SIG-M5 treated with dmso at 0.1 percent for 504 hours (cell line): ENCODE measurements at regions not wholly inside any gene's neighbourhood (a gene's known extent, or its start where the extent isn't known, plus 50 kb on each side); places are given as distances from the start of the nearest gene placed in this dataset.

Experiments used
- DNase-seq: peaks from one replicate; lab custom pipeline; 2025; ENCODE audit not compliant: unreplicated experiment; lab: John Stamatoyannopoulos, UW

DNA sequence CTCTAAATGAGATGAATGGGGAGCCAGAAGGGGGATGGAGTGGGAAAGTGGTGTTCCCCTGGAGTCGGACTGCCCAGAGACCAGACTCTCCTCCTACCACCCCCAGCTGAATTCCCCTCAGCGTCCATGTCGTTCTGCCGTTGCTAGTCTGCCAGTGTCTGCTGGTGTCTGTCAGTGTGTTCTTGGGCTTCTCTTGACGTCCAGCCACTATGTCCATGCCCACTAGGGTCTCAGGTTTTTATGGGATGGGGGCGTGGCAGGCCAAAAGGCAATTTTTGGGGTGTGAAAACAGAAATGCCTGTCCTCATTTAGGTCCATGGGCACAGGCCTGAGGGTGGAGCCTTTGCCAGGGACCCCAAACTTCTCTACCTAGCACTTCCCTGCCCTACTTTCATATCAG lies 589.6 kb downstream of the IGSF11 start:
- DNase-seq = no peak

DNA sequence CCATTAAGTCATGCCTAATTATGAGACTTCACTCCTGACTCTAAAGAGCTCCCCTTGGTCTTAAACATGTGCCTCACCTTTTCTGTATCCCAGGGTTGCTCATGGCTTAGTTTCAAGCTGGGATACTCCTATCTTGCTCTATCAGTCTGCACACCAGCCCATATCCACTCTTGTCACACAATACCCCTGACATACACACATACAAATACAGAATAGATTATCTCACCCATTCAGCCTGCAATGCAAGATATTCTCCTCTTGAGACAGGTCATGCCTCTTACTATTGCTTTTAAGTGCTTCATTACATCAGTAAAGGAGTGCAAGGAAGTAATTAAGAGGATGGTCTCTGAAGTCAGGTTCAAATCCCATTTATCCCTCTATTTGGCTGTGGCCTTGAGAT lies 587.3 kb downstream of the IGSF11 start:
- DNase-seq = no peak

DNA sequence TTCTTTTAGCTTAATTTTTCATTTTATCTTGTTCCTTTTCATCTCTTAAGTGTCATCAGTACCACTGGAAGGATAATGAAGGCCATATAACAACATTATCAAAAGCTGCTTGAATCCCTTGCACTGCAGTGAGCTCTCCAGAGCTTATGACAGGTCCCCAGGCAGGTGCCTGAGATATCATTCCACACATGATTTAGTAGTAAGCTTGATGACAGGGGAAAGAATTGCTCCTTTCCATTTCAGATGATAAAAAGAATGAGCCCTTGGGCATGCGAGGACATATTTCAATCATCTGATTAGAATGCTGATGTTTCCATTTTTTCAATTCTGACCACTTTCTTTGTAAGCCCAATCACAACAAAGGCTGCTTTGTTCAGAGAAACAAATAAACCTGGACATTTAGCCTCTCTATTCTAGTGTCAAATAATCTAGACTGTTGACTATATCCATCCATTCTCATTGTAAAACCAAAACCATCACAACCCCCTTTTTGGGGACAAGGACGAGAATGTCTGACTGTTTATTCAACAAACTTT lies 567.8 kb downstream of the IGSF11 start:
- DNase-seq = no peak

DNA sequence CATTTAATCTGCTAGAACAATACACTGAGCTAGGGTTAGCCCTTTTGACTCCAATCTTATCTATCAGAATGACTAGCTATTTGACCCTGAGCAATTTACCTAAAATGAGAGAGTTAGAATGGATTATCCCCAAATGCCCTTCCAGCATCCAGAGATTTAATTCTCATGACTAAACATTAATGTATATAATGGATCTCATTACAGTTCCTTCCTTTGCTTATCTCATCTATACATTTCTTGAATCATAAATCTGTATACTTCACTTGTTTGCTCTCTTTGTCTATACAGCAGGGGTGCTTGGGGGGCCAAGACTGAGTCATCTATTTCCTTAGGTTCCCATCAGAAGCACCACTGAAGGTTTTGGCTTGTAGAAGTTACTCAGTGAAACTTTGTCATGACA lies 565.8 kb downstream of the IGSF11 start:
- no peak for DNase-seq

DNA sequence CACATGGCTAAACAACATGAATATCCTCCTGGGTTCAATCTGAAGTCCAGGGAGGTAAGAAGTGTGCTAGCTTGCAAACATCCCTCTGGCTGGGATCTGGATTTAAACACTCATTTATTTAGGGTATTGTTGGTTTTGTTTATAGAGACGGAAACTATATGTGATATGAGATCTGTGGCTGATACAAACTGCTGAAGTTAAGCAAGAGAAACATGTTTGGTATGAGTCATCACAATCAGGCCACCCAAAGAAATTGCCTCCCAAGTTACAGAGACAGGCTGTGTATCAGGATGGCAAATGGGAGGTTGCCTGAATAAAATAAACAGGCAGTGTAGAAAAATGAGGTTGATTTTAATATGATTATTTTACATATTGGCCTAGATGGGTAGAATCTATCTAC lies 562.1 kb downstream of the IGSF11 start:
- no peak for DNase-seq

DNA sequence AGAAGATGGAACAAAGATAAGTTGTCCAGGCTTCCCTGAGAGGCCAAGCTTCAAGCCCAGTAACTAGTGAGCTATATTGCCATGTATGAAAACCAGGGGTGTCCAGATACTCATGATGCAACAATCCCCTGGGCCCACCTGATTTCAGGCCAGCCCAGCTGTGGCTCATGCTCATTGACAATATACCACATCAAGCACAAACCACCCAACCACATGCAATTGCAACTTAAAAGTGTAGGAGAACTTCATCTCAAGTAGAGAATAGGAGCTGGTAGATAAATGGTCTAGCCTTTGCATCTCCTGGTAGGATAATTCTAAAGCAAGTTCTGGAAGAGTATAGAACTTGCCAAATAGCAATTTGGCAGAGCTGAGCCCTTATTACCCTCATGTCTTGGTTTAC lies 561.3 kb downstream of the IGSF11 start:
- DNase-seq = no peak

DNA sequence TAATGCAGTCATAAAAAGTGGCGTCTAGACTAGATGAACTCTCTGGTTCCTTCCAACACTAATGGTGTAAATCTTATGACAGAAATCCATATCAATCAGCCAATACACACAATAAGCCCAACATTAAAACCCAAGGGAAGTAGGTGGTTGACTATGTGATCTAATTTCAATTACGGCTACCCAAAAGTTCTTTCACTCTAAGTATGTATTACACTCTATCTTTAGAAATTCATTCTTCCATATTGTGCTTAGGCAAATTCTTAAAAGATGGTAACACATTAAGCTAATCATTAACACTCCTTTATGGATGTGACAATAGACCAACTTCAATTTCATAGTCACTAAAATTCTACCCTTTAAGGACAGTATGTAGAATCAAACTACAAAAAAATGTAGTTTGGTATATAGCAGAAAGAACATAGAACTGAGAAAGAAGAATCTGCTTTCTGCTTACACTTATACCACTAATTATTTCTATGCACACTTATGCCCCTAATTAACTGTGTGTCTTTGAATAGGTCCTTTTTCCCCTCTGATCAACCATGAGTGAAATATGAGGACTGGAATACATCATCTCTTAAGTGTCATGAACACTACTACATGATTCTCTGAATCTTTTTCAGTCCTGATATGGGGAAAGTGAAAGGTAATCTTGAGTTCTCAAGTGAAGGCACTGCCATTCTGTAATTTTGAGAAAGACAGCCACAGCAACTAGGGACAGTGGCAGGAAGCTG lies 557.6 kb downstream of the IGSF11 start:
- no peak for DNase-seq

DNA sequence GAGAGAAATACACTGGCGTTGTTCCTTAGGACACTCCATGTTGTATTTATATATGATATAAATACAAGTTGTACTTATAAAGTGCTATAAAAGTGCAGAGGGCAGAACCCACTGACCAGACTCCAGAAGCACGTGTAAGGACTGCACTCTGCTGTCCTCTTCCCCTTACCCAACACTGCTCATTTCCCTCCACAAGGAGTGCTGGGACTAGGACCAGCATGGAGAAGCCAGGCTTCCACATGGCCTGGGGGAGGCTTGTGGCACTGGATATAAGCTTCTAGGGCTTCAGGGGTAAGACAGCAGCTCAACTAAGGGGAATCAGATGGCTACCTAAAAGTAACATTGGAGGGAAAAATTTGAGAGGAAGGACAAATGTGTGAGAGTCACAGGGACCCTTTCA lies 556.9 kb downstream of the IGSF11 start:
- DNase-seq = no peak

DNA sequence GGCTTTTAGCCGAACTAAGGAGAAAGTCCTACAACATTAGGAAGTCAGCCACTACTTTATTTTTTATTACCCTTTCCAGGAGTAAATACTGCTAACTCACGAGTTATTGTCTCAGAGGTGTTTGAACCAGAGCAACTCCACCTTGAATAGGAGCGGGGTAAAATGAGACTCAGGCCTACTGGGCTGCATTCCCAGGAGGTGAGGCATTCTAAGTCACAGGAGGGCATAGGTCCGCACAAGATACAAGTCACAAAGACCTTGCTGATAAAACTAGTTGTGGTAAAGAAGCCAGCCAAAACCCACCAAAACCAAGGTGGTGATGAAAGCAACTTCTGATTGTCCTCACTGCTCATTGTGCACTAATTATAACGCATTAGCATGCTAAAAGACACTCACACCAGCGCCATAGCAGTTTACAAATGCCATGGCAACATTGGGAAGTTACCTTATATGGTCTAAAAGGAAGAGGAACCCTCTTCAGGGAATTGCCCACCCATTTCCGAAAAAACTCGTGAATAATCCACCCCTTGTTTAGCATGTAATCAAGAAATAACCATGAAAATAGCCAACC lies 555.9 kb downstream of the IGSF11 start:
- DNase-seq = no peak

DNA sequence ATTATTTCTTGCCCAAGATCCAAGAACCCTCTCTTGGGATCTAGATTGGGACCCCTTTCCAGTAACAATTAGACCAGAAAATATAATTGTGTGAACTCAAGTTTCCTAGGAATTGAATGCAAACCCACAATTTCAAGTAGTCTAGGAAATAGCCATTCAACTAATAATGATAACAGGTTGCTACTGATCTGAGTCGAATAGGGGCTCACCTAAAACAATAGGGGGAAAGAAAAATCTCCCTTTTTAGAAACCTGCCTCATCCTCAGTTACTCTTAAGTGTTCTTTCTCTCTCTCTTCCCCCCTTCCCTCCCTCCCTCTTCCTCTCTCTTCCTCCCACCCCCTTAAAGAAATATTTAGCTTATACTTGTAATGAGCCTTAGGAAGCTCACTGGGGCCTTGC lies 555.3 kb downstream of the IGSF11 start:
- no peak for DNase-seq

DNA sequence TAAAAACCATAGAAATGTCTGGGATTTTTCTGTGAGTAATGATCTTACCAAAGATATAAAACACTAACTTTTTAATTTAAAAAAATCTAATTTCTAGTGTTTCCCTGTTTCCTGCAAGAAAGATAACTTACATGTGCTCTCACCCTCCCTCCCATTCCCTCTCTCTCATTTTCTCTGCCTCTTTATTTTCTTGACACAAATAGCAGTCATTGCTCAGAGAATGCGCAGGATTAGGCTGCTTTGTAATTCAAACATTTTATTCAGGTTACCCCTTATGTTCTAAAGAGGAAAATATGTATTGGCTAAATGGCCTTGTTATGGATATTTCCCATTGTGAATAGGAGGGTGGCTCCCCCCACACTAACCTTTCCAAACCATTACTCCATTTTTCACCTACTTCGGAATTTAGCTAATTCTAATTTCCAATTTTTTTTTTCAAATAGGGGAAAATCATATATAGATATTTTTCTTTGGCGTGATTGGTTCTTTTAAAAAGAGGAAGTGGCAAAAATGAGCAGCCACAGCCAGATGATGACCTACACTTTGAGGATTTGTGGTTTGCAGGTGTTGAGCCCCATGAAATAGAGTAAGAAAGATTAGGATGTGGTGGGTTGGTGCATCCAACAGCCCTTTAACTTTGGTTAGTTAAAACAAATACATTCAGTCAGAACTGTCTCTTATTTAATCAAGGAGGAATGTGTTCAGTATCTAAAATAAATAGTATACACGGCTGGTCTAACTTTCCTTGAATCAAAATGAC lies 554.4 kb downstream of the IGSF11 start:
- no peak for DNase-seq

DNA sequence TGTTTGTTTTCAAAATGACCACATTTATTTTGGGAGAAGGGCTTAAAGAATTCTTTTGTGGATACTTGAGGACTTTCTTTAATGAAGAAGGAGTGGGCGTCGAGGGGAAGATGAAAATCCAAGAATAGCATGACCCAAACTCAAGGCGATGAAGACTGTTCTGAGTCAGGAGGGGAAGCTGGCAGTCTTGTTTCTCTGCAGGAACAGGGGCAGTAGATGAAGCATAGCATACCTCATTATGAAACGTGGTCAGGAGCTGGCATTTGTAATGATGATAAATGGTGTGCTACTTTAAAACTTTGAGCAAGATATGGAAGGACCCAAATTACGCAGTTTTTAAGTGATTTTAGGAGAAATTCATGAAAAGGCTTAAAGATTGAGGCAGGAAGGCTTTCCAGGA lies 549.0 kb downstream of the IGSF11 start:
- DNase-seq = no peak

DNA sequence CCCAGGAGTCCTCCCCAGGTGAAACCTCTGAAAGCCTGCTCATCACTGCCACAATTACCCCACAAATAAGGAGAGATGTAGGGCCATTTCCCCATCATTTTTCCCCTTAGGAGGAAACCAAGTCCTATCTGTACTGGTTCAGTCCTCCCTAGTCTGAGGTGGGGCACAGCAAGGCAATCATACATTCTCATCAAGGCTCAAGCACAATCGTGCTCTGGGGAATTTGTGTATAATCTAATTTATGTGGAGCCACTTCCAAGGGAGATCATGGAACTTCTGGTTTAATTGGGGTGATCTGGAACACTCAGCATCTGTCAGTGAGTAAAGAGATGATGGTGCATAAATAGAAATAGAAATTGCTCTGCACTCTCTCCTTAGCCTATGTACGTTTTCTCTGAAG lies 546.9 kb downstream of the IGSF11 start:
- DNase-seq = no peak

DNA sequence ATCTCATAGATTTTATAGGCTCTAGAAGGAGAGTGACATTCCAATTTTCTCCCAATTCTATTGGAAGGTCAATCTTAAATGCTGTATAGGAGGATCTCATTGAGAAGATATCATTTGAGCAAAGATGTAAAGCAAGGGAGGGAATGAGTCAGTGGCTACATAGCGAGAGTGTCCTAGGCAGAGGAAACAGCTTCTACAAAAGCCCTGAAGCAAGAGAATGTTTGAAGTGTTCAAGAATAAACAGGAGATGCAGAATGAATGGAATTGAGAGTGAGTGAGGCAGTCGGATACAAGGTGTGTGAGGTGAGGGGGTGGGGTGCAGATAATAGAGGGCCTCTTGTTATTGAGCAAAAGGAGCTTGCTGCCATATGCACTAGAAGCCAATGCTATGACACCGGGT lies 545.9 kb downstream of the IGSF11 start:
- no peak for DNase-seq

DNA sequence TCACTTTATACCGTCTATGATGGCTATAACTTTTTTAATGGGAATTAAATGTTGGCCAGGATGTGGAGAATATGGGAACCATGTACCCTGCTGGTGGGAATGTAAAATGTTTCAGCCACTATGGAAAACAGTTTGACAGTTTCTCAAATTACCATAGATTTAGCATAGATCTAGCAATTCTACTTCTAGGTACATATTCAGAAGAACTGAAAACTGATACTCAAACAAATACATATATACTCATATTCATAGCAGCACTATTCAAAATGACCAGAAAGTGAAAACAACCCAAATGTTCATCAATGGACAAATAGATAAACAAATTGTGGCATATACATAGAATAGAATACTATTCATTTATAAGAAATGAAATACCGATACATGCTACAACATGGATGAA lies 539.4 kb downstream of the IGSF11 start:
- no peak for DNase-seq

DNA sequence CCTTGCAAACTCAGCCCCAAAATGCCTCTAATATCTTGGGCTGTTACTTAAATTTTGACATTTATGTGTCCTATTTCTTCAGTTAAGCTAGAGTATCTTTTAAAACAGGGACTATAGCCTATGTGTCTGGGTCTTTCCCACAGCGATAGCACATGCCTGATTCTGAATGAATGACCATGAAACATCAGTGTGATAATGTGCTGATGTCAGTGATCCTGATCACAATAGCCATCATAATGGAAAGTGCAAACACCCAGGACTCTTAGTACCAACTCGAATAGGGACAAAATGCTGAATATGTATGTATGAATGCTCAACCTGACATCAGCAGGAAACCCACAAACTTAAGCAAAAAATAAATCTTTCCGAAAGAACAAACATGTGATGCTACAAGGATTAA lies 537.4 kb downstream of the IGSF11 start:
- no peak for DNase-seq

DNA sequence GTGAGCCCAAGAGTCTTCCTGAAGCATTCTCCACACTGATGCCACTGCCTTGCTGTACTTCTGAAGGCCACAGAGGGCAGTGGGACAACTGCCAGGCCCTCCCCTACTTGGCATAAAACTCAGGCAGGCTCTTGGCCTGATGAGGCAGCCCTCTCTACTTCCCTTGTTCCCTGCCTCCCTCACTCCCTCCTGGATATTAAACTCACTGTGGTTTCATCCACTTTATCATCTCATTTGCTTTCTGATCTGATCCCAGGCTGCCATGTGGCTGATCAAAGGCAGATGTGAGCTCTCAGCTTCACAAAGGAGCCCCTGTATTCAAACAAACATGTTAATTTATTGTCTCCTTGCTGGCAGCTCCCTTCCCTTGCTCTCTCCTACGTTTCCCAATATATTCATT lies 533.5 kb downstream of the IGSF11 start:
- DNase-seq = no peak

DNA sequence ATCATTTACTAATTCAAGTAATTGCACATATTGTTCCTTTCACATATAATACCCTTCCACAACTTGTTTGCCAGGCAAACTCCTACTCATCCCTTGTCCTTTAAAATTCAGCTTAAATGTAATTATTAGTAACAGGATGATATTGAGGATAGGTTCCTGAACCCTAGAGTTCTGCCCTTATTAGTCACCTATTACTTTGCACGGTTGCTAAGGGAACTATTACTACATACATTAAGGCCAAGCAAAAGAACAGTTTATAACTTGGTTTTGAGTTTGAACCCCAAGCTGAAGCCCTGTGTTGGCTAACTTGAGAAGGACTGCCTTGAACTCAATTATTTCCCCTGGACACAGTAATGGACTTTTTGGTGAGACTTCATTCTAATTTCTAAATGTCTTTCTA lies 529.7 kb downstream of the IGSF11 start:
- no peak for DNase-seq

DNA sequence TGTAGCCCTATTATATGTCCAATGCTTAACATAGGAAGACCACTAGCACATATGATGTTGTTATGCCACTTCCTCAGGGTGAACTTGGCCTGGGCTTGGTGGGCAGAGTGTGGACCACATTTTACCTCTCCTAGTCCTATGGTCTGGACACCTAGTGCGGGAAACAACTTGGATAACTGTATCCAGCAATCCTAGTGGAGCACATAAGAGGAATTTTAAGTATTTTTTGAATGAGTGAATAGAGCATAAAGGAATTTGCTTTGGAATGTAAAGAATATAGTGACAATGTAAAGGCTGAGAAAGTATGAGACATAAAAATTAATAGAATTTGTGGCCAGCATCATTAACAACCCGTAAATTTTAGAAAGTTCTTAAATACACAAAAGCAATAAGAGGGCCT lies 528.9 kb downstream of the IGSF11 start:
- DNase-seq = no peak

DNA sequence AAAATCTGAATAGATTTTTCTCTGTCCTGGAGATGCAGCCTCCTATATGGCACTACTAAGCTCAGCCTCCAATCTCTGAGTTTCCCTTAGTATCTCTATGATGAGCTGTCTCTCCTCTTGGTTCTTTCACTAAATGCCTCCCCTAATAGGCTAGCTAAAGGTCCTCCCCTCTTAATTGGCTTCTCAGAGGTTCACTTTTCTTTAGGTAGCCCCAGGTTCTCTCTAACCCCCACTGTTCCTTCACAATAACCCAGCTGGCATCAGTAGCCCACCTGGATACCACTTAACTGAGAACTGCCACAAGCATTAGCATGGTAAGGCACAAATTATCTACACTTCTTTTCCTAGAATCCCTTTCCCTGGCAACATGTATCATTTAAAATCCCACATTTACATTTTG lies 523.2 kb downstream of the IGSF11 start:
- DNase-seq = no peak

DNA sequence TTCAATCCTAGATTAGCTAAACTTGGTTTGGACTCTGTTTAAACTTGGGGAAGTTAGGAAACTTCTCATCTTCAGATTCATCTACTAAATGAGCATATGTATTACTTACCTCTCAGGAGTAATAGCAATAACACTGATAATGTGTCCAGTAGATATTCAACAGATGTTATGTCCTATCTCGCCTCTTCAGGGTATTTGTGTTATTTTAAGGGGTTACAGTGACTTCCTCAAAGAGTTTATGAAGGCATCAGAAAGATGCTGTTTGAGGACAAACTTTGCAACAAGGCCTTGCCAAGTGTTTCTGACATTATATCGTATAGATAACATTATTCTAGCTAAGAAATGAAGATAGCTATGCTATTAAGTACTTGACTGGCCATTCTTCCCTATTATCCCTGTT lies 522.3 kb downstream of the IGSF11 start:
- no peak for DNase-seq

DNA sequence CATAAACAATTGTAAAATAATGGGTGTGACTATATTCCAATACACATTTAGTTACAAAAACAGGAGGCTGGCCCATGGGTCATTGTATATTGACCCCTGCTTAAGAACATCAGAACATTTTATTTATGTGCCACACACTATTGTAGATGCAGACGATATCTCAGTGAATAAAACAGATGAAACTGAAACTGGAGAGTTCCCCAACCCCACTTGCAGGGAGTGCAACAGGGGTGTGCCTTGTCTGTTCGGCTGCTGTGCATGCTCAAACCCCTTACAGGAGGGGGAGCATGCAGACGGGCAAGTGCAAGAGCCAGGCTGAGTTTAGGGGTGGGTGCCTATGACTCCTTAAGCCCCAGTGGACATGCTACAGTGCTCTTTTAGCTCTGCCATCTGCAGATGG lies 509.6 kb downstream of the IGSF11 start:
- no peak for DNase-seq
